Kidney glomerular epithelial cell (primary cell): ENCODE measurements at regions not wholly inside any gene's neighbourhood (a gene's known extent, or its start where the extent isn't known, plus 50 kb on each side); places are given as distances from the start of the nearest gene placed in this dataset.
A peak's percentile ranks its signal among the peaks of the same experiment; 100 is the strongest.

Experiments used
- DNase-seq: peaks from one replicate; lab custom pipeline; 2025; lab: John Stamatoyannopoulos, UW

GRCh38 chr10:120960725-120961124, 109.6 kb downstream of the WDR11 start:
- DNase-seq: no peak

GRCh38 chr10:120961795-120962755, 110.9 kb downstream of the WDR11 start:
- DNase-seq: no peak

- DNase-seq: no peak
Measured at GRCh38 chr10:120962756-120963593, 111.8 kb downstream of the WDR11 start.

- no peak for DNase-seq
Measured at GRCh38 chr10:120963594-120964220, 112.5 kb downstream of the WDR11 start.

- no peak for DNase-seq
Measured at GRCh38 chr10:120966657-120967045, 115.5 kb downstream of the WDR11 start.

GRCh38 chr10:120969219-120969645, 118.1 kb downstream of the WDR11 start:
- peak; percentile 49 for DNase-seq

GRCh38 chr10:120970595-120971529, 119.7 kb downstream of the WDR11 start:
- DNase-seq: no peak

- DNase-seq: no peak
Measured at GRCh38 chr10:120971671-120972070, 120.5 kb downstream of the WDR11 start.

- no peak for DNase-seq
Measured at GRCh38 chr10:120972259-120972658, 121.1 kb downstream of the WDR11 start.

GRCh38 chr10:120975072-120975867, 124.1 kb downstream of the WDR11 start:
- DNase-seq: no peak

GRCh38 chr10:120975868-120976225, 124.7 kb downstream of the WDR11 start:
- DNase-seq: no peak

GRCh38 chr10:120977897-120978296, 126.7 kb downstream of the WDR11 start:
- no peak for DNase-seq

GRCh38 chr10:120978589-120979252, 127.6 kb downstream of the WDR11 start:
- peak; percentile 81 for DNase-seq

GRCh38 chr10:120979435-120980278, 128.5 kb downstream of the WDR11 start:
- DNase-seq: peak; percentile 45

- DNase-seq: no peak
Measured at GRCh38 chr10:120980279-120981255, 129.4 kb downstream of the WDR11 start.

GRCh38 chr10:120981601-120982391, 130.6 kb downstream of the WDR11 start:
- DNase-seq: no peak

- no peak for DNase-seq
Measured at GRCh38 chr10:120982507-120982906, 131.3 kb downstream of the WDR11 start.
